Endometrium (tissue), 2 donors: ENCODE measurements at regions not wholly inside any gene's neighbourhood (a gene's known extent, or its start where the extent isn't known, plus 50 kb on each side); places are given as distances from the start of the nearest gene placed in this dataset.

Source experiments
- FAIRE-seq: peaks from 2 replicates; lab custom pipeline; 2012; peaks lifted over from hg19 to GRCh38; lab: Jason Lieb, UNC
- donor health status: control.
- donor health status: control.

- no peak for FAIRE-seq
These were observed 171.4 kb upstream of the SERPINE2 start for GRCh38 chr2:224210286-224211180.

- FAIRE-seq, result no peak
These were observed 170.6 kb upstream of the SERPINE2 start for GRCh38 chr2:224209555-224210285.

- no peak for FAIRE-seq
These were observed 169.4 kb upstream of the SERPINE2 start for GRCh38 chr2:224208443-224208842.

- FAIRE-seq, result no peak
These were observed 168.9 kb upstream of the SERPINE2 start for GRCh38 chr2:224208007-224208406.

GRCh38 chr2:224206816-224207215, 167.7 kb upstream of the SERPINE2 start:
- no peak for FAIRE-seq

GRCh38 chr2:224202281-224202865, 163.3 kb upstream of the SERPINE2 start:
- no peak for FAIRE-seq

- no peak for FAIRE-seq
These were observed 159.3 kb upstream of the SERPINE2 start for GRCh38 chr2:224198436-224198835.

- FAIRE-seq, result no peak
These were observed 157.7 kb upstream of the SERPINE2 start for GRCh38 chr2:224196810-224197209.

GRCh38 chr2:224195925-224196571, 157.0 kb upstream of the SERPINE2 start:
- no peak for FAIRE-seq

GRCh38 chr2:224194161-224194560, 155.1 kb upstream of the SERPINE2 start:
- FAIRE-seq, result no peak

GRCh38 chr2:224191465-224191864, 152.4 kb upstream of the SERPINE2 start:
- no peak for FAIRE-seq

GRCh38 chr2:224190936-224191270, 151.8 kb upstream of the SERPINE2 start:
- FAIRE-seq, result no peak

GRCh38 chr2:224190234-224190935, 151.3 kb upstream of the SERPINE2 start:
- FAIRE-seq, result no peak

GRCh38 chr2:224187220-224187619, 148.1 kb upstream of the SERPINE2 start:
- FAIRE-seq, result no peak

GRCh38 chr2:224185023-224185601, 146.0 kb upstream of the SERPINE2 start:
- no peak for FAIRE-seq

GRCh38 chr2:224183086-224183485, 144.0 kb upstream of the SERPINE2 start:
- FAIRE-seq, result no peak

GRCh38 chr2:224182498-224182897, 143.4 kb upstream of the SERPINE2 start:
- FAIRE-seq, result no peak

- FAIRE-seq, result no peak
These were observed 142.6 kb upstream of the SERPINE2 start for GRCh38 chr2:224181534-224182155.

GRCh38 chr2:224180810-224181209, 141.7 kb upstream of the SERPINE2 start:
- no peak for FAIRE-seq

- no peak for FAIRE-seq
These were observed 139.0 kb upstream of the SERPINE2 start for GRCh38 chr2:224178056-224178455.

GRCh38 chr2:224175538-224175937, 136.5 kb upstream of the SERPINE2 start:
- FAIRE-seq, result no peak
